Limb (tissue), 2 donors: ENCODE measurements at regions not wholly inside any gene's neighbourhood (a gene's known extent, or its start where the extent isn't known, plus 50 kb on each side); places are given as distances from the start of the nearest gene placed in this dataset.

Experiments
- DNase-seq, 2 donors: peaks; one replicate each; pipeline ENCODE4 v3.0.0-alpha.2; 2016; ENCODE audit errors: extremely low spot score in 2 of 2

- no peak for DNase-seq
Measured at GRCh38 chr3:72147600-72147999, 362.7 kb upstream of the PROK2 start.

GRCh38 chr3:72145506-72146380, 360.8 kb upstream of the PROK2 start:
- peak; percentile 79 to 83 for DNase-seq

DNA sequence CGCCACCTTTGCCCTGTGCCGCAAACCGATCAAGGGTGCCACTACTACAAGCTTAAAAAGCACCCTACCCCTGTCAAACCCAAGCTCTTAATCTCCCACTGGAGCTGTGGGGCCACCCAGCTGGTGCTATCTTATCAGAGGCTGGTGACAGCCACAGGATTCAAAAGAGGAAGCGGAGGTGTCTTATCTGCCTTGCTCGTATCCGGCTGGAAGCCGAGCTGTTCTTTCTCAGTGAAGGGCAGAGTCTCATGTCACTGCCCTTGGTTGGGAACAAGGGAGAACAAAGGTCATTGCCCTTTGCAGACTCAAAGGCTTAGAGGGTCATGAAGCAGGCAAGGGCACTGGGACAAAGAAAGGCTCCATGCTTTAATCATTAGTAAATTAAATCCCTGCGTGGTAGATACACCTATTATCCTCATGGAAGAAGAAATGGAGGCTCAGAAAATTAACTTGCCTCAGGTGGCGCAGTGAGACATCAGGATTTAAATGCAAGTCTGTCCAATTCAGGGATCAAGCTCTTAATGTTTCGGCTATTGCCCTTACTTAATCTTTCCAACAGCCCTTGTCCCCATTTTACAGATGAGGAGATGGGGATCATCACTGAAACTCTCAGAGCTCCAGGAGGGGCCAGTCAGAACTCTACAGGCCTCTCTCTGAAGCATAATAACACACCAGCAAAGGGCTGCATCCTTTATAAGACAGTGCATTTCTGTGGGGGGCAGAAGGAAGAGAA, 360.0 kb upstream of the PROK2 start:
- DNase-seq: no peak

GRCh38 chr3:72143966-72144717, 359.2 kb upstream of the PROK2 start:
- no peak for DNase-seq

DNA sequence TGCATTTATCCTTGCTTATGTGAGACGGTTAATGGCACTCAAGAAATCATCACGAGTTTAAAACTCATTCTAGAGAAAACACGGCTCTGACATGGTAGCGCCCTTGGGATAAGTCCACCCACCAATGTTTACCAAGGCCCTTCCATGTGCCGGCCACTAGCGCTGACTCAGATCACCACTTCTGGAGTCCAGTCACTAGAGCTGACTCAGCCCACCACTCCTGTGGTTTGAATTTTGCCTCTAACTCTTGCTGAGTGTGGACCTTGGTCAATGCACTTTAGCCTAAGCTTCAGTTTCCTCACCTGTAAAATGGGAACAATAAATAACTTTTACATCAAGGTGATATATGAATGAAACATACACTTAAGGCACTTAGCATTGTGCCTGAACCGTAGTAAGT, 358.4 kb upstream of the PROK2 start:
- DNase-seq: no peak

- no peak for DNase-seq
Measured at GRCh38 chr3:72142028-72142427, 357.1 kb upstream of the PROK2 start.

DNA sequence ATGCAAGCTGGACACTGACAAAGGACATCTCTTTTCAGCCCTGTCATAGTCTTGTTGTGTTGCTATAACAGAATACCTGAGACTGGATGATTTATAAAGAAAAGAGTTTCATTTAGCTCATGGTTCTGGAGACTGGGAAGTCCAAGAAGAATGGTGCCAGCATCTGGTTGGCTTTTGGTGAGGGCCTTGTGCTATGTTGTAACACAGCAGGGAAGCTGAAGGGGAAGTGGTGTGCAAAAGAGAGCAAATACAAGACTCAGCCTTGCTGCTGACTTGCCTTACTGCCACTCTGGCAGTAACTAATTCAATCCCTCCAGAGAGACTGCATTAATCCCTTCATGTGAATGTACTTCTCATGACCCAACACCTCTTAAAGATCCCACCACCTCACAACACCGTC, 356.3 kb upstream of the PROK2 start:
- DNase-seq: no peak

DNA sequence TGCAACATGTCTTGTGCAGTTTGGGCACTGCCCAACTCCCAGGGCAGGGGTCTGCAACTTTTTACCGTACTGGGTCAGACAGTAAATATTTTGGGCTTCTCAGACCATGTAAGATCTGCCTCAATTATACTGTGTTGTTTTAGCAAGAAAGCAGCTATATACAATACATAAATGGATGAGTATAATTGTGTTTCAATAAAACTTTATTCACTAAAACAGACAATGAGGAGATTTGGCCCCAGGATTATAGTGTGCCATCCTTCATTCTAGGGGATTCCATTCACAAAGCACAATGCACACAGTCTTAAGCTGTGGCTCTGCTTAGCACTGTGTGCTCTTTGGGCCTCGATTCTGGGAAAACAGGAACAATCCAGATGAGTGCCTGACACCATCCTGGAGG, 354.4 kb upstream of the PROK2 start:
- DNase-seq: no peak

GRCh38 chr3:72137865-72138861, 353.2 kb upstream of the PROK2 start:
- no peak for DNase-seq

- DNase-seq: no peak
Measured at GRCh38 chr3:72135636-72136035, 350.7 kb upstream of the PROK2 start.

GRCh38 chr3:72134989-72135451, 350.1 kb upstream of the PROK2 start:
- no peak for DNase-seq

- no peak for DNase-seq
Measured at GRCh38 chr3:72133329-72134011, 348.5 kb upstream of the PROK2 start.

DNA sequence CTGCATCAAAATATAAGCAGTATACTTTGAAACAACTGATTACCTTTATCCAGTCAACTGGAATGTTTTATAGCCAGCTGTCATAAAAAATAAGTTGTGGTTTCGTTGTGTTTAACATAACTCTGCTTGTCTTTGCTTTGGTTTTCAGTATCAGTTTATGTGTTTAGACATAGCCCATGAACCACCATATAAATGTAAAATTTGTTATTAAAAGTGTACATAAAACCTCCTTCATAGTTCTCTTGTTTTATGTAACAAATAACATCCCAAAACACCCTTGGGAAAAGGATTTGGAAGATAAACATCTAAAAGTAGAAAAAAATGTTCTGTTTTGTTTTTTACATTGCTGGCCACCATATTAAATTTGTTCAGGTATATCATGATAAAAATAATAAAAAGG, 347.0 kb upstream of the PROK2 start:
- DNase-seq: no peak

DNA sequence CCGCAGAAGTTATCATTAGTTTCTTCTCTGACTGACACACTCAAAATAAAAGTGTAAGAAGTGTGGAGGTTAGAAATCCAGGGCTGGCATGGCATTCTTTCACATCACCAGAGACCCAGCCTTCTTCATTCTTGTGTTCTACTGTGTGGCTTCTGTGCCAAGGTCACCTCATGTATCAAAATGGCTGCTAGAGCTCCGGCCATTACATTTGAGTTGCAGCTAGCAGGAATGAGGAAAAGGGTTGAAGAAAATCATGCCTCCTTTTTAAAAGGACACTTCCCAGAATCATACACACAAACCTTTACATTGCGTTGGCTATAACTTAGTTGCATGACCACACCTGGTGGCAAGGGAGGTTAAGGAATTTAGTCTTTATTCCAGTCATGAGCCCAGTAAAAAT, 345.6 kb upstream of the PROK2 start:
- DNase-seq: no peak

GRCh38 chr3:72129501-72130094, 344.6 kb upstream of the PROK2 start:
- peak in 1 of 2 donors; percentile 57 for DNase-seq

- no peak for DNase-seq
Measured at GRCh38 chr3:72128921-72129320, 344.0 kb upstream of the PROK2 start.

DNA sequence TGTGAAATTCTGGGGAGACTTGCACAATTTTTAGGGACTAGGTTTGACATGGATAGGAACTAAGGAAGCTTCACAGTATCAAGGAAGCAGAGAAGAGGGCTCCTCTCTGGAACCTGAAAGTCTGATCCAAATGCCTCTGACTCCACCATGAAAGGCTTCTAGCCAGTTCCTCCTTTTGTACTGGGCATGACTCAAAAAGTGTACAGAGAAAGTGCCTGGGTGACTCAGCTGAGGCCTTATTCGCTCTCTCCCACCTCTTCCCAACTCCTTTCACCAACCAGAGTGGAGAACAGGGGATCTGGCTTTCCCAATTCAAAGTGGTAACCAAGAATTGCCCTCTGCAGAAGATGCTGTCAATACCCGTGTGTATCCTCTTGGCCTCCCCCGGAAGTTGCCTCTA, 342.9 kb upstream of the PROK2 start:
- no peak for DNase-seq

DNA sequence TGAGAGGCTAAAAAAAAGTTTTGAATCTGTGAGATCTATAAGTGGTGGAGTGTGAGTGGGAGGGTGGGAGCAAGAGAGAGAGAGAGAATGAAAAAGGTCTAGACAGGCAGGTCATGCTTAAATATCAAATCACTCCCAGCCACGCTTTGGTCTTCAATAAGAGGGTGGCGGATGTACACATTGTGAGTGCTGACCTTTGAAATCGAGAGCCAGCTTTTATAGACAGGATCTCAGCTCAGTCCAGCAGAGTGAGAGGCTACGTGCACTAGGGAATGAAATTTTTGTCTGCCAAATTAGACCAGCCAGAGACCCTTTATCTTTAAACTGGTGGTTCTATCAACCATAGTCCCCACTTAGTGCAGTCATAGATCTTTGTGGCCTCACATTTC, 342.3 kb upstream of the PROK2 start:
- DNase-seq: no peak

DNA sequence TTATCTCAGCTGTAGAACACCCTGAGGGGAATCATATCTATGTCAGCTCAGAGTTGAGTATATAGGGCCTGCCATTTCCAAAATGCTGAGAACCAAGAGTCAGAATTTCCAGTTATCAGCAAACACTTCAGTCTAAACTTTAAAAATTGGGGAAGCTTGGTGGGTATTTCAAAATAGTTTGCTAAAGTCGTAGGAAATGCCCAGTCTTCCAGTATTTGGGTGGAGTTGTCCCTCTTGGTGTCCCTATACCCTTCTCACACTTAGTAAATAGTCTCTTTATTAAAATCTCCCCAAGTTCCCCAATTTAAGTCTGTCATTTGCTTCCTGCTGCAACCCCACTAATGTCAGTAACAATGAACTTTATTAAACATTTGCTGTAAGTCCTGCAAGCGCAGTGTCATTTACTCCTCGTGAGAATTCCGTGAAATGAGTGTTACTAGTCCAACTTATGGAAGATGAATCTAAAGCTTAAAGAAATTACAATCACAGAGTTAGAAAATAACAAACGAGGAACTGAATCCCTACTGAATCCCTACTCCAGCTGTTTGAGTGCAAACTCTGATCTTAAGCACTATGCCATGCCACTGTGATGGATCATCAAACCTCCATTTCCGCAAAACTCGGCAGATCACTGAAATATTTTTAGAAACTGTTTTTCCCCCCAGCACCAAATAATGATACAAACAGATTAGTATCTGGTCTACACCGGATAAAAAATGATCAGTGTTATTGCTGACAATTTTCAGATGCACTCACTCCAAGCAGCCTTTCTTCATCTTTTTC, 341.7 kb upstream of the PROK2 start:
- DNase-seq: no peak
